Ishikawa (cell line): ENCODE measurements at regions not wholly inside any gene's neighbourhood (a gene's known extent, or its start where the extent isn't known, plus 50 kb on each side); places are given as distances from the start of the nearest gene placed in this dataset.

Experiments used
- EGR1 ChIP-seq: IDR thresholded peaks from 2 replicates; pipeline ENCODE4 v1.6.1; 2012
- EP300 ChIP-seq: IDR thresholded peaks from 2 replicates; pipeline ENCODE4 v1.6.1; 2012; ENCODE audit warnings: borderline replicate concordance
- FOXM1 ChIP-seq: IDR thresholded peaks from 2 replicates; pipeline ENCODE4 v1.6.1; 2012; ENCODE audit warnings: low read depth, borderline replicate concordance
- RAD21 ChIP-seq: IDR thresholded peaks from 2 replicates; pipeline ENCODE4 v1.6.1; 2012; ENCODE audit warnings: low read depth
- TAF1 ChIP-seq: IDR thresholded peaks from 2 replicates; pipeline ENCODE4 v1.6.1; 2012; ENCODE audit warnings: low read depth, mild to moderate bottlenecking
- YY1 ChIP-seq: IDR thresholded peaks from 2 replicates; pipeline ENCODE4 v1.6.1; 2012; ENCODE audit warnings: low read depth
- TF ChIP-seq, protein P1 (sequence below): IDR thresholded peaks from 2 replicates; pipeline ENCODE4 v1.6.1; 2012; ENCODE audit warnings: low read depth, mild to moderate bottlenecking
- TF ChIP-seq, protein P2 (sequence below): IDR thresholded peaks from 2 replicates; pipeline ENCODE4 v1.6.1; 2012
- TF ChIP-seq, protein P3 (sequence below): IDR thresholded peaks from 2 replicates; pipeline ENCODE4 v1.6.1; 2012

DNA sequence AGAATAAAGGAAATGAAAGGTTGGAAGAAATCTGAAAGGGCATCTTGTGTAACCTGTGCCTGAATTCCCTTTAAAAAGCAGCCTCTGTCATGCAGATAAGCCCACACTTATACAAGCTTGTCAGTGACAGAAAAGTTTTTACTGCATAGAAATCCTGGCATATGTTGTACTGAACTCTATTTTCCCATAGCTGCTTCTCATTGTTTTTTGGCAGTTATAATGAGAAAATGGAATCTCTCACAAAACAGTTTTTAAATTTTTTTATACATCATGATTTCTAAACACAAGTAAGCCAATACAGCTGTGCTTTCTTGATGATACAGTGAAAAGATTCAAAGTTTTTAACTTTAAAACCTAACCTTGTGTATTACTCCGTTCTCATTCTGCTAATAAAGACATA, 511.4 kb upstream of the ARX start:
- TF ChIP-seq FOXM1 = no peak
- no peak for TF ChIP-seq EP300
- no peak for TF ChIP-seq TAF1
- TF ChIP-seq, protein P1, sequence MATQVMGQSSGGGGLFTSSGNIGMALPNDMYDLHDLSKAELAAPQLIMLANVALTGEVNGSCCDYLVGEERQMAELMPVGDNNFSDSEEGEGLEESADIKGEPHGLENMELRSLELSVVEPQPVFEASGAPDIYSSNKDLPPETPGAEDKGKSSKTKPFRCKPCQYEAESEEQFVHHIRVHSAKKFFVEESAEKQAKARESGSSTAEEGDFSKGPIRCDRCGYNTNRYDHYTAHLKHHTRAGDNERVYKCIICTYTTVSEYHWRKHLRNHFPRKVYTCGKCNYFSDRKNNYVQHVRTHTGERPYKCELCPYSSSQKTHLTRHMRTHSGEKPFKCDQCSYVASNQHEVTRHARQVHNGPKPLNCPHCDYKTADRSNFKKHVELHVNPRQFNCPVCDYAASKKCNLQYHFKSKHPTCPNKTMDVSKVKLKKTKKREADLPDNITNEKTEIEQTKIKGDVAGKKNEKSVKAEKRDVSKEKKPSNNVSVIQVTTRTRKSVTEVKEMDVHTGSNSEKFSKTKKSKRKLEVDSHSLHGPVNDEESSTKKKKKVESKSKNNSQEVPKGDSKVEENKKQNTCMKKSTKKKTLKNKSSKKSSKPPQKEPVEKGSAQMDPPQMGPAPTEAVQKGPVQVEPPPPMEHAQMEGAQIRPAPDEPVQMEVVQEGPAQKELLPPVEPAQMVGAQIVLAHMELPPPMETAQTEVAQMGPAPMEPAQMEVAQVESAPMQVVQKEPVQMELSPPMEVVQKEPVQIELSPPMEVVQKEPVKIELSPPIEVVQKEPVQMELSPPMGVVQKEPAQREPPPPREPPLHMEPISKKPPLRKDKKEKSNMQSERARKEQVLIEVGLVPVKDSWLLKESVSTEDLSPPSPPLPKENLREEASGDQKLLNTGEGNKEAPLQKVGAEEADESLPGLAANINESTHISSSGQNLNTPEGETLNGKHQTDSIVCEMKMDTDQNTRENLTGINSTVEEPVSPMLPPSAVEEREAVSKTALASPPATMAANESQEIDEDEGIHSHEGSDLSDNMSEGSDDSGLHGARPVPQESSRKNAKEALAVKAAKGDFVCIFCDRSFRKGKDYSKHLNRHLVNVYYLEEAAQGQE = no peak
- TF ChIP-seq, protein P2, sequence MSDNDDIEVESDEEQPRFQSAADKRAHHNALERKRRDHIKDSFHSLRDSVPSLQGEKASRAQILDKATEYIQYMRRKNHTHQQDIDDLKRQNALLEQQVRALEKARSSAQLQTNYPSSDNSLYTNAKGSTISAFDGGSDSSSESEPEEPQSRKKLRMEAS = no peak
- TF ChIP-seq, protein P3, sequence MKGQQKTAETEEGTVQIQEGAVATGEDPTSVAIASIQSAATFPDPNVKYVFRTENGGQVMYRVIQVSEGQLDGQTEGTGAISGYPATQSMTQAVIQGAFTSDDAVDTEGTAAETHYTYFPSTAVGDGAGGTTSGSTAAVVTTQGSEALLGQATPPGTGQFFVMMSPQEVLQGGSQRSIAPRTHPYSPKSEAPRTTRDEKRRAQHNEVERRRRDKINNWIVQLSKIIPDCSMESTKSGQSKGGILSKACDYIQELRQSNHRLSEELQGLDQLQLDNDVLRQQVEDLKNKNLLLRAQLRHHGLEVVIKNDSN = no peak
- no peak for TF ChIP-seq YY1
- TF ChIP-seq RAD21 = no peak
- no peak for TF ChIP-seq EGR1
